ENCODE measurements at regions not wholly inside any gene's neighbourhood (a gene's known extent, or its start where the extent isn't known, plus 50 kb on each side); places are given as distances from the start of the nearest gene placed in this dataset.

GRCh38 chr2:58834404-58834803 lies 593.3 kb upstream of the FANCL start:
- H3K27me3 ChIP-seq: no peaks in the 10 kb centered on the region
- H3K4me3 ChIP-seq: no peak overlapping the region
- WGBS: 10% methylated on average over 3 of the region's 3 CpGs
- no peaks in the 10 kb centered on the region for H3K4me1 ChIP-seq
- no peaks in the 10 kb centered on the region for H3K36me3 ChIP-seq
- no peaks in the 10 kb centered on the region for H3K9me3 ChIP-seq
- no peak for DNase-seq (ENCODE audit: low spot score in 2 of 2)
- no peak overlapping the region for H3K27ac ChIP-seq
- no peak for TF ChIP-seq POLR2AphosphoS5 (IDR thresholded peaks at IDR 0.05)

- Histone ChIP-seq H3K36me3 (no peaks in the 10 kb centered on the region), H3K4me3 (no peak overlapping the region), H3K27me3 (no peaks in the 10 kb centered on the region), H3K4me1 (no peaks in the 10 kb centered on the region), H3K9me3 (peaks cover 3% of the 10 kb centered on the region), H3K27ac (no peak overlapping the region)
- WGBS: 88% methylated on average over 2 of the region's 2 CpGs
- TF ChIP-seq CTCF (IDR thresholded peaks at IDR 0.05): no peak
- no peak for TF ChIP-seq POLR2A (IDR thresholded peaks at IDR 0.05)
- TF ChIP-seq EP300 (IDR thresholded peaks at IDR 0.05): no peak
- no peak for TF ChIP-seq POLR2AphosphoS5 (IDR thresholded peaks at IDR 0.05)
- DNase-seq (ENCODE audit: low spot score in 2 of 2): no peak
Observed at GRCh38 chr2:58826795-58827194, 585.7 kb upstream of the FANCL start.

DNA sequence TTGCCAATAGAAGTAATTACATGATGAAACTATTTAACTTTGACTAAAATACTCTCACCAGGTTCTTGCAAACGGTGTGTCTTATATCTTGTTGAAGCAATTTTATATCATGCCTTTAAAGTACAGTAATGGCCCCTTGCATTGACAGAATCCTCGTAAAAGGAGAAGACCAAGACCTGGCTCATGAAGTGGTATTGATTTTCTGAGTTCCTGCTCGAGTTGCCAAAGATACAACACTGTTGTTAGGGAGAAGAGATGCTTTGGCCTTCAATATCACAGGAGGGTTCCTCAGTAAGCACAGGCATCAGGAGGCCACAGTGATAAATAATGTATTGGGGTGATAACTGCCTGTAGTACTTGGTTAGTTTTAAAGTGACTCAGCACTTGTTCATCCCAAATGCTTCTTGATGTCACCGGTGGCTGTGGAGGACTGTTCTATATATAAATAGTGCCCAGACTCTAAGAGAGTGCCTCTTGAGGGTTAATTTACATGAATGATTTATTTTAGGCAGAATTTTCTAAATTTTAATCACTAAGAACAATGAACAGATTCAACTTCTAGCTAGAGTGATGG lies 571.7 kb upstream of the FANCL start:
- no peak for DNase-seq (ENCODE audit: low spot score in 2 of 2)
- no peak for TF ChIP-seq POLR2AphosphoS5 (IDR thresholded peaks at IDR 0.05)
- TF ChIP-seq EP300 (IDR thresholded peaks at IDR 0.05): no peak
- TF ChIP-seq CTCF (IDR thresholded peaks at IDR 0.05): no peak
- no peak for TF ChIP-seq POLR2A (IDR thresholded peaks at IDR 0.05)
- Histone ChIP-seq H3K9me3 (no peaks in the 10 kb centered on the region), H3K27ac (no peak overlapping the region), H3K27me3 (no peaks in the 10 kb centered on the region), H3K4me3 (no peak overlapping the region), H3K4me1 (no peaks in the 10 kb centered on the region), H3K36me3 (no peaks in the 10 kb centered on the region)
- WGBS: 59% methylated on average over 4 of the region's 4 CpGs

DNA sequence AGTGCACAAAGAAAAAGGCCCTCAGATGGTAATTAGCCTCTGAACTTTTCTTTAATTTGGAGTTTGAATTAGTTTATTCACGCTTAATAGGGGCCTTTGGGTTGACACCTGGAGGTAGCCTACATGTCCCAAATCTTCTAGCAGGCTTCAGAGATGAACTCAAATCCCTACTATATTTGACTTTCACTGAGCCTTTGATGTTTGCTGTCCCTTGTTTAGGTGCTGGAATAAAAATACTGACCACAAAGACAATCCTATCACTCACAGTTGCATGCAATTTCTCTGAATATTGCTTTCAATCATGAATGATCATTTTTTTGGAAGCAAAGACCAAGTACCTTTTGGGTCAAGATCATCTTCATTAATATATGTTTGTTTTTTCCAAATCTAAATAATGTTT lies 564.0 kb upstream of the FANCL start:
- Histone ChIP-seq H3K36me3 (no peaks in the 10 kb centered on the region), H3K4me1 (no peaks in the 10 kb centered on the region), H3K27ac (no peak overlapping the region), H3K9me3 (no peaks in the 10 kb centered on the region), H3K27me3 (no peaks in the 10 kb centered on the region), H3K4me3 (no peak overlapping the region)
- 91% methylated on average over 1 of the region's 1 CpG for WGBS
- DNase-seq (ENCODE audit: low spot score in 2 of 2): no peak
- no peak for TF ChIP-seq POLR2A (IDR thresholded peaks at IDR 0.05)
- no peak for TF ChIP-seq EP300 (IDR thresholded peaks at IDR 0.05)
- TF ChIP-seq POLR2AphosphoS5 (IDR thresholded peaks at IDR 0.05): no peak

DNA sequence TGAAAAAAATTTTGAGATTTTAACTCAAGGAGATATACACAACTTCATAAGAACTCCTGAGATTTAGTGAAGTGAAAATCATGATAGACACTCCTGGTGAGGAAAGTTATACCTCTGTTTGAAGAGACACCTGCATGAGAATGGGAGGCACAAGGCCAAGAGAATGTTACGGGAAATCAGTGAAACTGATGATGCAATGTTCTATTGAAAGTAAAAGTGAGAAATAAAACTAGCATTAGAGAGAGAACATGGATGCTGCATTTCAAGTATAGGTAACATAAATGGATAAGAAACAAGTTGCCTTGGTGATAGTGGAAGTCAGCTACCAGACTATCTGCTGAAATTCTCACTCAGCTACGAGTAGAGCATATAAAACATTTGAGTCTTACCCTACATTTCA lies 562.1 kb upstream of the FANCL start:
- 44% methylated on average over 2 of the region's 2 CpGs for WGBS
- no peak for DNase-seq (ENCODE audit: low spot score in 2 of 2)
- TF ChIP-seq CTCF (IDR thresholded peaks at IDR 0.05) (no peak), EP300 (IDR thresholded peaks at IDR 0.05) (no peak), POLR2A (IDR thresholded peaks at IDR 0.05) (no peak), POLR2AphosphoS5 (IDR thresholded peaks at IDR 0.05) (no peak)
- no peaks in the 10 kb centered on the region for H3K9me3 ChIP-seq
- no peaks in the 10 kb centered on the region for H3K27me3 ChIP-seq
- no peaks in the 10 kb centered on the region for H3K36me3 ChIP-seq
- H3K27ac ChIP-seq: no peak overlapping the region
- H3K4me3 ChIP-seq: no peak overlapping the region
- no peaks in the 10 kb centered on the region for H3K4me1 ChIP-seq

- Histone ChIP-seq H3K27me3 (no peaks in the 10 kb centered on the region), H3K9me3 (no peaks in the 10 kb centered on the region), H3K27ac (no peak overlapping the region), H3K4me1 (no peaks in the 10 kb centered on the region), H3K4me3 (no peak overlapping the region), H3K36me3 (no peaks in the 10 kb centered on the region)
- DNase-seq (ENCODE audit: low spot score in 2 of 2): no peak
- TF ChIP-seq POLR2AphosphoS5 (IDR thresholded peaks at IDR 0.05): no peak
- no peak for TF ChIP-seq CTCF (IDR thresholded peaks at IDR 0.05)
- no peak for TF ChIP-seq POLR2A (IDR thresholded peaks at IDR 0.05)
- TF ChIP-seq EP300 (IDR thresholded peaks at IDR 0.05): no peak
- WGBS: 67% methylated on average over 4 of the region's 4 CpGs
Observed at GRCh38 chr2:58800881-58801280, 559.8 kb upstream of the FANCL start.
